Stimulated activated CD4-positive, alpha-beta T cell treated with anti-CD3 and anti-CD28 coated beads, Interleukin-1b, Interleukin-23, amount 100 ng/mL, for 24 hours (primary cell): ENCODE measurements at regions not wholly inside any gene's neighbourhood (a gene's known extent, or its start where the extent isn't known, plus 50 kb on each side); places are given as distances from the start of the nearest gene placed in this dataset.
"Not testable (repeated sequence)": the region's sequence is repeated elsewhere in the genome, so short reads cannot be mapped to it uniquely, and the experiment has no call there.

Source experiments
- DNase-seq, 4 experiments: peaks; one replicate each; pipeline ENCODE4 v3.0.0-alpha.2; 2020; ENCODE audit warnings: low read depth in 4 of 4, low spot score in 1 of 4

DNA sequence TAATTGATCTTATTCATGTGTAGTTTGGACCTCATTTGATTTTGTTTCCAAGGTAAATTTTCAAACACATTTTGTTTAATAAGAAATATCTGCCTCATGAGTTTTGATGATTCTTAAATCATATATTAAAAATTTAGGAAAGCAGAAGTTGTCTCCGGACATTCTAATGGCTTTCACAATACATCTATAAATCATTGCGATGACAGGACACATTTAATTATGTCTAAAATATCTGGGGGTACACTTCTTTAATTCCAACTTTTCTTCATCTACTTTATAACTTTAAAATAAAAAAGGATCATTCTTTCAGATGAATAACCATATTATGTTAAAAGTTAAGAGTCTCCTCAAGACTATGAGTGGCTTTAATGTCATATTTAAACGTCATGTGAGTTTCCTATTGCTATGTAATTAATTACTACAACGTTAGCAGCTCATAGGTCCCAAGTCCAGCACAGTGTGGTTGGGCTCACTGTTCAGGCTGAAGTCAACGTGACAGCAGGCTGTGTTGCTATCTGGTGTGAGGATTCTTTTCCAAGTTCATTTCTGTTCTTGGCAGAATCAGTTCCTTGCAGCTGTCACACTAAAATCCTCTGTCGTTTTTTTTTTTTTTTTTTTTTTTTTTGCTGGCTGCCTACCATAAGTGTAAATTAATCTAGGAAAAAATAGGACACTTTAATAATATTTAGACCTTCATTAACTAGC is 893.5 kb downstream of the LTN1 start:
- no peak for DNase-seq

DNA sequence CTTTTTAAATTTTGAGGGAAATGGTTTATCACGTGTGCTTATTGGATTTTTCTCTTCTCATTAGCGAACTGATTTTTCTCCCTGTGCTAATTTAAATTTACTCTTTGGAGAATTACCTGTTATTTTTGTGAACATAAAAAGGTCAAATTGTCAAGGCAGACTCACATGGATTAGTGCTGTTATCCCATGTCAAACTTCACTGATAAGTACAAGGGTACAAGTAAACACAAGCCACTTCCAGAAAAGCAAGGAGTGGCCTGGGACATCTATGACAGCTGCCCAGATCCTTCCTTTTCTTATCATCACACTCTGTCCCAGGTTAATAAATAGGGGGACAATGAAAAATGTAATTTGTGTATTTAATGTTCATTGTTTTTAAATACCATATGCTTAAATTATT is 901.2 kb downstream of the LTN1 start:
- no peak for DNase-seq

GRCh38 chr21:28090546-28090945 is 902.1 kb downstream of the LTN1 start:
- DNase-seq: no peak

DNA sequence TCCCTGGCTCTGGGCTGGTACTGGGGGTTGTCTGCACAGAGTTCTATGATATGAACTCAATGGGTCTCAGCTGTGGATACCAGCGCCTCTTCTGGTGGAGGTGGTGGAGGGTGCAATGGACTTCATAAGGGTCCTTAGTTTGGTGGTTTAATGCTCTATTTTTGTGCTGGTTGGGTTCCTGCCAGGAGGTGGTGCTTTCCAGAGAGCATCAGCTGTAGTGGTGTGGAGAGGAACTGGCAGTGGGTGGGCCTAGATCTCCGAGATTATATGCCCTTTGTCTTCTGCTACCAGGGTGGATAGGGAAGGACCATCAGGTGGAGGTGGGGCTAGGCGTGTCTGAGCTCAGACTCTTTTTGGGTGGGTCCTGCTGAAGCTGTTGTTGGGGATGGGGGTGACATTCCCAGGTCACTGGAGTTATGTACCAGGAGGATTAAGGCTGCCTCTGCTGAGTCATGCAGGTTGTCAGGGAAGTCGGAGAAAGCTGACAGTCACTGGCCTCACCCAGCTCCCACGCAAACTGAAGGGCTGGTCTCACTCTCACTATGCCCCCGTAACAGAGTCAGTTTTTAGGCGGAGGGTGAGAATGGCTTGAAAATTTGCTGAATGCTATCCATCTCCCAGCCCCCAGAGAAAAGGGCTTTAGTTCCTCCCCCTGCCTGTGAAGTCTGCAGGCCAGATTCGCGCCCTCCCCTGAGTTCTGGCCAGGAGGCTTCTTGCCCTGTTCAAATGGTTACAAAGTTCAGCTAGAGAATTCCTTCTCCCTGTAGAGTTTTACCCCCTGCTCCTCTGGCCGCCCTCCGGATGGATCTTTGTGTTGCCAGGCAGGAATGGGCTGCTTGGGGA is 902.9 kb downstream of the LTN1 start:
- no peak for DNase-seq

- no peak for DNase-seq
These were observed 905.7 kb downstream of the LTN1 start for GRCh38 chr21:28086861-28087581.

- DNase-seq: no peak
These were observed 907.7 kb downstream of the LTN1 start for GRCh38 chr21:28084951-28085350.

- no peak for DNase-seq
These were observed 909.3 kb downstream of the LTN1 start for GRCh38 chr21:28083350-28083749.

- DNase-seq: no peak
These were observed 914.6 kb downstream of the LTN1 start for GRCh38 chr21:28078126-28078525.

DNA sequence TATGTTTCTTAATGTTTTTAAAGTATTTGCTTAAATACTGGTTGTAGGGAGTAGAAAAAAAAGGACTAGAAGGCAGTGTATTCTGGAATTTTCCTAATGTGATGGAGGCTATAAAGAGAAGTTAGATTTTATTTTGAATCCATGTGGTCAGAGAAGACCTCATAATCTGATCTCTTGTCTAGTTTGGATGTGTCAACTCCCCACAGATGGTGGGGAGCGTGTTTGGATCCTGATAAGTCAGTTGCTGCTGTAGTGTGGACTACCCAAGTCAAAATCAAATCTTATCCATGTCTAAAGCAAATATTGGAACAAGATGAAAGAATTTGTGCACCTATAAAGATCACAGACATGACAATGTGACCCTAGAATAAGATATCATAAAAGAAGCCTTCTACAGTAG is 918.0 kb downstream of the LTN1 start:
- no peak for DNase-seq

GRCh38 chr21:28072601-28073000 is 920.1 kb downstream of the LTN1 start:
- DNase-seq: no peak

DNA sequence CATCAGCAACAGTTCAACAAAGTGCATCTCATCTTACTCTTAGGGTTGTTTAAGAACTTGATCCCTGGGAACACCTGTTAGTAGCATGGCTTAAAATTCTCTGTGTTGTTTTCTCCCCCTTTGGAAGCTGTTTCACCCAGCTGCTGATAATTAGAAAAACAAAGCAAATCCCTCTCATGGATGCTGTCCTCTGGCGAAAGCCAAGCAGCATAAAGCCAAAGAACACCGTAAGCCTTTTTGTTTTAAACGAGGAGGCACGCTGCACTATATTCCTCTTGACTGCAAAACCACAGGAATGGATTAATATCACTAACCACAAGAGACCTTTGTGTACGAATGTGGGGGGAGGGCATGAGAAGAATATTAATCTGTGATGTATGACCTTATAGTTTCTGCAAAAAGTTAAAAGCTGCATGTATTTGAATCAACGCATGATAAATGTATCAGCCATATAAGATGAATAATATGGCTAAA is 923.2 kb downstream of the LTN1 start:
- DNase-seq: no peak

DNA sequence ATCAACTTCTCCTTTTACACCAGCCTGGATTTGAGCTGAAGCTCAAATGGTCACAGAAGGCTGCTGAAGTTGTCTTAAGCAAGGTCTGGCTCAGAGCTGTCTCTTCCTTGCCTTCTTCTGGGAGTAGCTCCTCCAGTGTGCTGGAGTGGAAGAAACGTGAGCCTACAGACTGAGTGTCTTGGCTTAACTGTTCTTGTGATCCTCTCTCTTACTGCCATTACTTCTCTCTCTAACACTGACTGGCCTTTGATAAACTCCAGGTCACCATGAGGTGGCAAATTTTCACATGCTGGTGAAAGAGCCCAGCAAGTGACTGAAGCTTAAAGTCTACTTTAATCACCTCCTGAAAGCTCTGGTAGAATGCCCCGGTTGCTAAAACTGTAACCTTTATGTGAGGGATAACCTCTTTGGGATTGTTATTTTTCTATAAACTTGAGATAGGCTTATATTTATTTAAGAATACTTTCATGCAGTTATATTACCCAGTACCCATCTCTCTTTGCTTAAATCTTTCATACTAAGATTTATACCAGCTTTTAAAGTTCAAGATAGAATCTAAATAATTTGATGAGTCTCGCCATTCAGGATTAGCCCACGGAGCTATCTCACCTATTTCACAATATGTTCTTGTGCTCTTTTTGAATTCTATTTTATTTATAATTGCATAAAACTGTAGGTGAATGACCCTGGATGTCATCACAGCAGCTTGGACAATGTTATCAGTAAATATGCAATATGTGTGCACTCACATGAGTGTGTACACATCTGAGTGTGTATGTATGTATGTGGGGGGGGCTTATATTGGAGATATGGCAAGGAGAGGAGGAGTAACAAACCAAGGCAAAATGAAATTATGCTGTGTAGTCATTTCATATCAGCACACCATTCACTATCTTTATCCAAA is 924.0 kb downstream of the LTN1 start:
- DNase-seq: no peak

- DNase-seq: no peak
These were observed 925.9 kb downstream of the LTN1 start for GRCh38 chr21:28066596-28067387.

DNA sequence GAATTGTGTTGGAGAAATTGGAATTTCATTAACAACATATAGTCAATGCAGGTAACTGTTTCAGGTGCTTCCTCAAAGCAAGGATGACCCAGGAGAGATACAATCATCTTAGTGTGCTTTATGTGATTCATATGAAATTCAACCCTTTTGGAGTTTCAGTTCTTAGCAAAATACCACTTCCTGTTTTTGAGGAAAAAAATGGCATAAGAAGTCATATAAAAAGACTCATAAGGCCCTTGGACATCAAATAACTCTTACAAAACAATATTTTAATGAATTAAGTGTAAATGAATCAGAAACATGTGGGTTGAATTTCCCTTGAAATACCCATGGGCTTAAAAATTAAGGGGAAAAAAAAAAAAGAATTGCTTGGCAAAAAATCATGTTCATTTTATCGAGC is 926.6 kb downstream of the LTN1 start:
- DNase-seq: no peak

GRCh38 chr21:28063241-28064216 is 929.1 kb downstream of the LTN1 start:
- no peak for DNase-seq

DNA sequence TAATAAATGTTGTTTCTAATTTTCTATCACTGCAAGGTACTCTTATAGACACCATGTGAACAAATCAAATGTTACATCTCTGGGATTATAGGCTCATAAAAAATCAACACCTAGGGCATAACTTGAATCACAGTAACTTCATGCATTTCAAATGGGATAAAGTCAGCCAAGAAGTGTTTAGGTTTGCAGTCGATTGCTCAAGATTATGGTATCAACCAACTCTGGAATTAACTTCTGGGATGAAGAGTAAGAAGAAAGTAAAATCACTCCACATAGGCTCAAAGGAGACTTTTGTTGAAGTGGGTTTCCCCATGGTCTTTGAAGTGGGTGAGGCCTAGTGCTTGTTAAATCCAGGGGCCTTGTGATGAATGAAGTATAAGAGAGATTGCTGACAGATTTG is 939.7 kb downstream of the LTN1 start:
- not testable (repeated sequence) for DNase-seq

- not testable (repeated sequence) for DNase-seq
These were observed 941.0 kb downstream of the LTN1 start for GRCh38 chr21:28051649-28052048.

- not testable (repeated sequence) for DNase-seq
These were observed 957.0 kb downstream of the LTN1 start for GRCh38 chr21:28035692-28036091.

DNA sequence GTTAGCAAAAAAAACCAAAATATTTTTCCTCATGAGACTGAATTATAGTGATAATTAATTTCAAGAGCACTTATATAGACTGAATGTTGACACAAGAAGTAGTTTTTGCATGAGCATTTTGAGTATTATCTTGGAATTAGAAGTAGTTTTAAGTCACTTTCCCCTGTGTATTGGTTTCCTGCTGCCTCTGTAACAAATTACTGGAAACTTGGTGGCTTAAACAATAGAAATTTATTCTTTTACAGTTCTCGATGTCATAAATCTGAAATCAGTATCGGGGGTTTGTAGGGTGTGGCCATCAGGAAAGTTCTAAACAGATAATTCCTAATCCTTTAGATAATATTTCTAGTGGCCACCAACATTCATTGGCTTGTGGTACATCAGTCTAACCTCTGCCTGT is 957.8 kb downstream of the LTN1 start:
- not testable (repeated sequence) for DNase-seq
